Right ventricle myocardium inferior (tissue), 1 donor: ENCODE measurements at regions not wholly inside any gene's neighbourhood (a gene's known extent, or its start where the extent isn't known, plus 50 kb on each side); places are given as distances from the start of the nearest gene placed in this dataset. TPM values are rescaled to one million over a fixed set of nuclear protein-coding genes. Genes with fewer than 3 reads are reported as not detected.

Experiments used
- microRNA-seq: library from miRNA; unstranded; fragments of <30 nt; microRNA quantifications from one replicate; pipeline ENCODE4 v1.2.0, GENCODE V29; 2020
- donor health status: DM: no; HTN: yes; CAD: no; lungs with severe emphysema.

Small RNAs in the stretch of these regions (microRNA-seq; reads per million reads assigned to microRNA genes)
- gene MIR552 = not detected
